K562 (cell line): ENCODE measurements at regions not wholly inside any gene's neighbourhood (a gene's known extent, or its start where the extent isn't known, plus 50 kb on each side); places are given as distances from the start of the nearest gene placed in this dataset.

ENCODE experiments used
- ATAC-seq: fragments of 200-7000 bp; cut with Tn5 transposase; 3 replicates; pipeline ENCODE4 v1.9.1; 2020; ENCODE audit warnings: moderate library complexity
- BruUV-seq: library from RNA; stranded (reverse); fragments of 400-500 nt; replicated peaks from 2 replicates; lab custom pipeline; 2021; lab: Mats Ljungman, UMichigan
- CTCF ChIA-PET: fragments of 300-600 bp; formaldehyde crosslinking; extraction: SDS; loops from one replicate; lab custom pipeline; 2021; ENCODE audit warnings: low intra/inter-chr PET ratio; lab: Yijun Ruan, JAX
- POLR2A ChIA-PET: fragments of 300-600, 350-650 bp; sonication (Branson Sonifier 250); formaldehyde crosslinking; extraction: SDS; loops from one replicate; lab custom pipeline; 2021; ENCODE audit warnings: antibody characterized with exemption, inconsistent platforms; lab: Yijun Ruan, JAX
- DNase-seq, 4 experiments: peaks; one replicate each; pipeline versions ENCODE4 v3.0.0 to v3.0.0-alpha.2; 2011 to 2018; ENCODE audit warnings: low spot score in 3 of 4, mixed read lengths in 3 of 4; ENCODE audit errors: extremely low read depth in 1 of 4
- FAIRE-seq: peaks from 2 replicates; lab custom pipeline; 2011; peaks lifted over from hg19 to GRCh38; lab: Jason Lieb, UNC
- H2AFZ ChIP-seq: 2 replicates; pipeline ENCODE4 v1.6.0; 2011; ENCODE audit warnings: low read depth, low read length, control low read depth, inconsistent platforms
- H3K27ac ChIP-seq: fragments of 200-600 bp; 3 replicates; pipeline ENCODE4 v1.8.0; 2011; ENCODE audit warnings: low read depth, mild to moderate bottlenecking, control low read depth, inconsistent platforms, low read length, moderate library complexity, mixed read lengths; ENCODE audit errors: extremely low read depth
- H3K27me3 ChIP-seq, 2 experiments: fragments of 300-600 bp in 1 of 2; 2 replicates in 1 of 2; 3 replicates in 1 of 2; pipeline versions ENCODE4 v1.6.0 to v1.8.0; 2011; ENCODE audit warnings: inconsistent platforms in 2 of 2, low read length in 2 of 2, mild to moderate bottlenecking in 1 of 2, mixed read lengths in 1 of 2, moderate library complexity in 1 of 2; ENCODE audit not compliant: control insufficient read depth in 2 of 2, insufficient read depth in 2 of 2
- H3K36me3 ChIP-seq: fragments of 300-600 bp; 3 replicates; pipeline ENCODE4 v1.8.0; 2011; ENCODE audit warnings: mild to moderate bottlenecking, low read length, inconsistent platforms; ENCODE audit not compliant: control insufficient read depth, insufficient read depth
- H3K4me1 ChIP-seq, 2 experiments: fragments of 200-600 bp in 1 of 2; replicated peaks in 1 of 2; 2 replicates in 1 of 2; 3 replicates in 1 of 2; pipeline versions ENCODE4 v1.5.1 to v1.8.0; 2011; ENCODE audit warnings: inconsistent platforms in 2 of 2, low read length in 2 of 2, mild to moderate bottlenecking in 1 of 2, mixed read lengths in 1 of 2, moderate library complexity in 1 of 2; ENCODE audit not compliant: control insufficient read depth in 2 of 2, insufficient read depth in 2 of 2
- H3K4me2 ChIP-seq: 2 replicates; pipeline ENCODE4 v1.6.1; 2011; ENCODE audit warnings: low read length, control low read depth, inconsistent platforms, mixed read lengths; ENCODE audit not compliant: insufficient read depth
- H3K4me3 ChIP-seq: fragments of 200-600 bp; sonication (generic), shearing (Covaris generic); 2 replicates; pipeline ENCODE4 v1.5.1; 2016; ENCODE audit warnings: control low read depth, inconsistent platforms
- H3K79me2 ChIP-seq: fragments of 200-600 bp; 3 replicates; pipeline ENCODE4 v1.8.0; 2011; ENCODE audit warnings: low read length, inconsistent platforms; ENCODE audit not compliant: control insufficient read depth, insufficient read depth
- H3K9ac ChIP-seq, 2 experiments: 2 replicates each; pipeline versions ENCODE4 v1.6.0 to v1.6.1; 2011; ENCODE audit warnings: low read depth in 2 of 2, low read length in 2 of 2, control low read depth in 1 of 2, inconsistent platforms in 1 of 2, mild to moderate bottlenecking in 1 of 2, mixed read lengths in 1 of 2; ENCODE audit not compliant: insufficient read depth in 1 of 2
- H3K9me1 ChIP-seq: one replicate; pipeline ENCODE4 v1.6.0; 2011; ENCODE audit warnings: inconsistent platforms, mild to moderate bottlenecking, low read length, moderate library complexity; ENCODE audit not compliant: control insufficient read depth, insufficient read depth
- H3K9me3 ChIP-seq: replicated peaks from 2 replicates; pipeline ENCODE4 v1.5.1; 2011; ENCODE audit warnings: low read depth, low read length, inconsistent platforms; ENCODE audit not compliant: control insufficient read depth, insufficient read depth
- H4K20me1 ChIP-seq: replicated peaks from 2 replicates; pipeline ENCODE4 v1.6.1; 2011; ENCODE audit warnings: low read length, inconsistent platforms, mixed read lengths; ENCODE audit not compliant: control insufficient read depth, insufficient read depth
- ARHGAP35 ChIP-seq: fragments of 450-650 bp; IDR thresholded peaks from 2 replicates; pipeline ENCODE4 v1.6.1; 2018; ENCODE audit not compliant: partially characterized antibody
- DIDO1 ChIP-seq: fragments of 450-650 bp; IDR thresholded peaks from 2 replicates; pipeline ENCODE4 v1.6.1; 2016; ENCODE audit warnings: low read depth, missing biosample characterization, missing genetic modification characterization
- ESRRB ChIP-seq: fragments of 250-450 bp; sonication (Bioruptor Pico); IDR thresholded peaks from 2 replicates; pipeline ENCODE4 v1.5.0; 2020; ENCODE audit warnings: mild to moderate bottlenecking, moderate library complexity, borderline replicate concordance
- HMGN3 ChIP-seq: IDR thresholded peaks from 2 replicates; pipeline ENCODE4 v1.6.1; 2011; ENCODE audit warnings: borderline replicate concordance, low read depth, mild to moderate bottlenecking, mixed read lengths, low read length; ENCODE audit not compliant: insufficient read length; ENCODE audit errors: extremely low read depth
- KLF10 ChIP-seq: fragments of 250-450 bp; sonication (Bioruptor Pico); IDR thresholded peaks from 2 replicates; pipeline ENCODE4 v1.6.1; 2021; ENCODE audit warnings: matching md5 sums
- MTA3 ChIP-seq: fragments of 450-650 bp; formaldehyde crosslinking; IDR thresholded peaks from 2 replicates; pipeline ENCODE4 v1.6.1; 2017; ENCODE audit warnings: mild to moderate bottlenecking, borderline replicate concordance
- NFYB ChIP-seq: IDR thresholded peaks from 2 replicates; pipeline ENCODE4 v1.6.1; 2011; ENCODE audit warnings: mild to moderate bottlenecking, moderate library complexity; ENCODE audit not compliant: insufficient read length; ENCODE audit errors: extremely low read depth
- RAD21 ChIP-seq, 2 experiments: fragments of 250-450 bp in 1 of 2; fragments of 450-650 bp in 1 of 2; sonication (Bioruptor Pico) in 1 of 2; formaldehyde crosslinking in 1 of 2; IDR thresholded peaks in 1 of 2; conservative IDR thresholded peaks in 1 of 2; 2 replicates each; pipeline versions ENCODE4 v1.4.0 to v1.8.0; 2020 to 2022; ENCODE audit warnings: mild to moderate bottlenecking in 2 of 2, moderate library complexity in 1 of 2
- RCOR1 ChIP-seq, 2 experiments: IDR thresholded peaks; 2 replicates each; pipeline ENCODE4 v1.6.1; 2012; ENCODE audit warnings: low read depth in 2 of 2, low read length in 2 of 2, borderline replicate concordance in 1 of 2, improper control_type of control experiment in 1 of 2
- SP1 ChIP-seq: sonication (generic); formaldehyde crosslinking; IDR thresholded peaks from 2 replicates; pipeline ENCODE4 v1.8.1; 2022; ENCODE audit warnings: mild to moderate bottlenecking, missing genetic modification reagents
- ZNF444 ChIP-seq: fragments of 250-450 bp; sonication (Bioruptor Pico); IDR thresholded peaks from 2 replicates; pipeline ENCODE4 v1.4.0; 2020; ENCODE audit warnings: mild to moderate bottlenecking, moderate library complexity
- ZNF589 ChIP-seq: fragments of 200-800 bp; sonication (Bioruptor generic); IDR thresholded peaks from 2 replicates; pipeline ENCODE4 v1.6.1; 2016; ENCODE audit warnings: low read depth, missing genetic modification characterization, missing compliant biosample characterization
- WGBS: fragments of 100-300 bp; shearing (Covaris generic); methylation state at CpG from one replicate; pipeline ENCODE4 v1.1.6; 2016; ENCODE audit warnings: low coverage, mixed read lengths; ENCODE audit not compliant: insufficient coverage; ENCODE audit errors: missing lambda C conversion rate; 5-methylcytosine and 5-hydroxymethylcytosine counted together
- in situ Hi-C: fragments of 300-500 bp; cut with MboI; formaldehyde crosslinking; loops from 4 replicates; pipeline ENCODE4 v1.15.0; 2018; ENCODE audit warnings: inconsistent platforms, mixed read lengths
- intact Hi-C: fragments of 100-400 bp; cut with micrococcal nuclease; formaldehyde crosslinking; loops from 2 replicates; pipeline ENCODE4 v1.14.2; 2022

DNA sequence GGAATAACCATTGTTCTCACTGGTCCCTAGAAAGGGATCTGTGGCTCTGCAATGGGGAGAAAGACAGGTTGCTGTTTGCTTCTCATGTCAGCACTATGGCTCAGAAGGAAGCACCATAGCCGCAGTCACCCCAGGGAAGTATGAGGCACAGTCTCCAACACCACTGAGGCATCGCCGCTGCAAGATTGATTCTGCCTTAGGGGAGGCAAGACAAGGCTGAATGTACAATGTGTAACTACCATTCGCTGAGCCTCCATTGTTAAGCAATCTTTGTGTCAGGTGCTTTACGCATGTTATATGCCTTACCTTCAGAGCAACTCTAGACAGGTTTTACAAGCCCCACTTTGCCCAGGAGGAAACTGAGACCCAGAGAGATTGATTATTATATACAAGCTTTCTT, 100.7 kb upstream of the KCNMB2 start:
- BruUV-seq: no TSS peak
- intact Hi-C loops: loop anchor here (5.0 kb wide), 1 partner anchor 887 kb away; the partner anchor contains the start of gene ZNF639

DNA sequence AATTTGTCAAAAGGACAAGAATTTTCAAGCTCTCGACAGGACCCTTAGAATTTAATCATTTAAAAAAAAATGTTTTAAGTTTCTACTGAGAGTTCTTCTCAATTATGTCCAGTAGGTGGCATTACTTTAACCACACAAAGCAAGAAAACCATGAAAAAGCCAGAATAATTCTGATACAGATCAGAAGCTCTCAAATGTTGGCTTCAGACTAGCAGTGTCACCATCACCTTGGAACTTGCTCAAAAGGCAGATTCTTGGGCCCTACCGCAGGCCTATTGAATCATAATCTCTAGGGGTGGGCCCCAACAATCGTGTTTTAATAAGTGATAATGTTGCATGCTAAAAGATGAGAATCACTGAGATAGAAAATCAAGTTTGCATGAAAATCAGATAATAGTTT, 99.5 kb upstream of the KCNMB2 start:
- Histone ChIP-seq H3K4me2 (no peak overlapping the region), H3K4me3 (no peak overlapping the region), H3K79me2 (no peaks in the 10 kb centered on the region), H3K9me1 (no peaks in the 10 kb centered on the region), H3K27ac (no peak overlapping the region), H3K9ac (no peak overlapping the region), H4K20me1 (no peaks in the 10 kb centered on the region), H3K9me3 (no peaks in the 10 kb centered on the region), H3K27me3 (no peaks in the 10 kb centered on the region), H3K36me3 (no peaks in the 10 kb centered on the region), H3K4me1 (no peaks in the 10 kb centered on the region; a peak in 1 of 5 replicates), H2AFZ (no peak overlapping the region)
- FAIRE-seq: peak; percentile 74
- DNase-seq: peak; percentile 14 to 25 (median 23)
- in situ Hi-C loops (loop anchor here (25.0 kb wide), 1 partner anchor 526 kb away; no protein-coding TSS in a partner anchor), intact Hi-C loops (loop anchor here (1.0 to 5.0 kb wide), 2 partner anchors 530 to 886 kb away; partner anchors contain the start of gene ZNF639)
- 0% methylated on average over 3 of the region's 3 CpGs for WGBS
- CTCF ChIA-PET: interaction anchor here (0.7 to 1.3 kb wide), 2 partner anchors 529 to 576 kb away, joined by 3 to 14 read pairs; no protein-coding TSS in a partner anchor
- no TSS peak for BruUV-seq
- POLR2A ChIA-PET: interaction anchor here (0.7 kb wide), 1 partner anchor 721 kb away, joined by 3 read pairs; no protein-coding TSS in a partner anchor
- peak; percentile 68 for ATAC-seq
- TF ChIP-seq ARHGAP35: no peak
- TF ChIP-seq DIDO1 (tag): no peak
- peak; percentile 65 to 70 for TF ChIP-seq RAD21 (CRISPR knock-in tag; conservative IDR thresholded peaks at IDR 0.05 in 1 of 2, IDR thresholded peaks at IDR 0.05 in 1 of 2)
- TF ChIP-seq KLF10 (CRISPR knock-in tag): no peak
- TF ChIP-seq HMGN3: no peak
- no peak for TF ChIP-seq NFYB

More for the DNA sequence above, 100.7 kb upstream of the KCNMB2 start:
- Histone ChIP-seq H3K27ac (no peak overlapping the region), H4K20me1 (no peaks in the 10 kb centered on the region), H3K4me1 (no peaks in the 10 kb centered on the region; a peak in 1 of 5 replicates), H3K4me3 (no peak overlapping the region), H3K9me1 (no peaks in the 10 kb centered on the region), H3K36me3 (no peaks in the 10 kb centered on the region), H3K9me3 (no peaks in the 10 kb centered on the region), H3K79me2 (no peaks in the 10 kb centered on the region), H3K9ac (no peak overlapping the region), H2AFZ (no peak overlapping the region), H3K27me3 (no peaks in the 10 kb centered on the region), H3K4me2 (no peak overlapping the region)
- CTCF ChIA-PET: no interaction called here
- DNase-seq (no peak), ATAC-seq (no peak), FAIRE-seq (no peak)
- WGBS: 3% methylated on average over 5 of the region's 5 CpGs
- POLR2A ChIA-PET: no interaction called here
- TF ChIP-seq MTA3: no peak
- no peak for TF ChIP-seq ZNF444 (CRISPR knock-in tag)
- no peak for TF ChIP-seq ZNF589 (CRISPR knock-in tag)
- TF ChIP-seq RCOR1 (IDR thresholded peaks at IDR 0.05; ENCODE audit: borderline replicate concordance in 1 of 2, low read depth in 2 of 2, low read length in 2 of 2): no peak
- TF ChIP-seq ESRRB (CRISPR knock-in tag): no peak
- no peak for TF ChIP-seq SP1
- in situ Hi-C loops: loop anchor here (25.0 kb wide), 1 partner anchor 527 kb away; no protein-coding TSS in a partner anchor
